H1 (cell line): ENCODE measurements at regions not wholly inside any gene's neighbourhood (a gene's known extent, or its start where the extent isn't known, plus 50 kb on each side); places are given as distances from the start of the nearest gene placed in this dataset.

Source experiments
- CTCF ChIA-PET: fragments of 300-600 bp; sonication (Branson Sonifier 250); formaldehyde crosslinking; loops from one replicate; lab custom pipeline; 2021; ENCODE audit not compliant: partially characterized antibody; lab: Charles Lee
- POLR2A ChIA-PET: fragments of 300-600 bp; sonication (Branson Sonifier 250); formaldehyde crosslinking; loops from one replicate; lab custom pipeline; 2021; ENCODE audit warnings: inconsistent platforms; ENCODE audit not compliant: partially characterized antibody; lab: Charles Lee
- DNase-seq, 2 experiments: peaks; one replicate each; pipeline versions ENCODE4 v3.0.0 to v3.0.0-alpha.2; 2010 to 2022; ENCODE audit warnings: low spot score in 2 of 2, low read depth in 1 of 2, mixed read lengths in 1 of 2
- FAIRE-seq: peaks from 2 replicates; lab custom pipeline; 2011; peaks lifted over from hg19 to GRCh38; lab: Jason Lieb, UNC
- H2AFZ ChIP-seq: 2 replicates; pipeline ENCODE4 v1.8.1; 2012; ENCODE audit warnings: low read length, inconsistent platforms
- H2AK5ac ChIP-seq: 2 replicates; pipeline ENCODE4 v1.6.1; 2013; ENCODE audit warnings: low read depth, low read length
- H2BK120ac ChIP-seq: replicated peaks from 2 replicates; pipeline ENCODE3; 2013; ENCODE audit warnings: low read depth, low read length, inconsistent platforms
- H2BK12ac ChIP-seq: 2 replicates; pipeline ENCODE4 v1.6.1; 2013; ENCODE audit warnings: low read depth, low read length
- H2BK15ac ChIP-seq: 2 replicates; pipeline ENCODE4 v1.6.1; 2013; ENCODE audit warnings: low read length
- H2BK20ac ChIP-seq: 2 replicates; pipeline ENCODE4 v1.6.1; 2013; ENCODE audit warnings: low read length
- H2BK5ac ChIP-seq: 2 replicates; pipeline ENCODE4 v1.6.1; 2013; ENCODE audit warnings: low read depth, low read length
- H3K14ac ChIP-seq: 2 replicates; pipeline ENCODE4 v1.6.1; 2013; ENCODE audit warnings: inconsistent platforms; ENCODE audit not compliant: insufficient read length
- H3K18ac ChIP-seq: 2 replicates; pipeline ENCODE4 v1.6.1; 2013; ENCODE audit warnings: low read length; ENCODE audit errors: extremely low read depth
- H3K23ac ChIP-seq: 2 replicates; pipeline ENCODE4 v1.6.1; 2013; ENCODE audit warnings: inconsistent platforms; ENCODE audit not compliant: insufficient read length
- H3K23me2 ChIP-seq: 2 replicates; pipeline ENCODE4 v1.6.1; 2013; ENCODE audit warnings: low read depth, low read length
- H3K27ac ChIP-seq: 2 replicates; pipeline ENCODE4 v1.6.1; 2011; ENCODE audit warnings: low read depth, low read length, inconsistent platforms
- H3K27me3 ChIP-seq, 4 experiments: replicated peaks in 1 of 4; 1 replicate in 1 of 4; 2 replicates in 3 of 4; pipeline versions ENCODE4 v1.6.1 to v1.8.1; 2011 to 2013; ENCODE audit warnings: low read length in 3 of 4, mild to moderate bottlenecking in 3 of 4, inconsistent platforms in 2 of 4, mixed read lengths in 2 of 4, moderate library complexity in 1 of 4; ENCODE audit not compliant: control insufficient read depth in 3 of 4, insufficient read depth in 3 of 4; ENCODE audit errors: extremely low read depth in 1 of 4
- H3K36me3 ChIP-seq, 4 experiments: 2 replicates each; pipeline versions ENCODE4 v1.6.1 to v1.8.1; 2011 to 2013; ENCODE audit warnings: mild to moderate bottlenecking in 4 of 4, low read length in 3 of 4, moderate library complexity in 2 of 4, control low read depth in 1 of 4, inconsistent platforms in 1 of 4; ENCODE audit not compliant: insufficient read depth in 4 of 4, control insufficient read depth in 2 of 4
- H3K4ac ChIP-seq: replicated peaks from 2 replicates; pipeline ENCODE3; 2013; ENCODE audit warnings: low read length, low read depth, mixed read lengths, inconsistent platforms; ENCODE audit not compliant: insufficient read length
- H3K4me1 ChIP-seq, 4 experiments: replicated peaks in 1 of 4; 1 replicate in 1 of 4; 2 replicates in 3 of 4; pipeline versions ENCODE4 v1.6.1 to v1.8.1; 2011 to 2013; ENCODE audit warnings: low read length in 3 of 4, inconsistent platforms in 2 of 4, mixed read lengths in 1 of 4; ENCODE audit not compliant: insufficient read depth in 4 of 4, control insufficient read depth in 3 of 4
- H3K4me2 ChIP-seq, 2 experiments: 2 replicates each; pipeline versions ENCODE4 v1.6.1 to v1.8.1; 2011 to 2013; ENCODE audit warnings: low read depth in 2 of 2, low read length in 2 of 2, control low read depth in 1 of 2, inconsistent platforms in 1 of 2, mild to moderate bottlenecking in 1 of 2; ENCODE audit not compliant: insufficient read depth in 1 of 2
- H3K4me3 ChIP-seq, 4 experiments: fragments of 200-600, 300-600 bp in 1 of 4; sonication (generic), shearing (Covaris generic), sonication (Bioruptor Twin) in 1 of 4; 2 replicates each; pipeline versions ENCODE4 v1.5.1 to v1.8.1; 2011 to 2016; ENCODE audit warnings: low read length in 4 of 4, low read depth in 3 of 4, control low read depth in 2 of 4, inconsistent platforms in 2 of 4, mild to moderate bottlenecking in 2 of 4, mixed read lengths in 1 of 4, moderate library complexity in 1 of 4; ENCODE audit not compliant: insufficient read depth in 2 of 4; ENCODE audit errors: extremely low read depth in 1 of 4
- H3K56ac ChIP-seq: replicated peaks from 2 replicates; pipeline ENCODE3; 2013; ENCODE audit warnings: low read depth, mild to moderate bottlenecking, mixed read lengths, low read length, inconsistent platforms; ENCODE audit not compliant: insufficient read length
- H3K79me1 ChIP-seq: 2 replicates; pipeline ENCODE4 v1.6.1; 2013; ENCODE audit warnings: low read depth, low read length, control low read depth
- H3K79me2 ChIP-seq, 2 experiments: 2 replicates each; pipeline versions ENCODE4 v1.6.1 to v1.8.1; 2012 to 2013; ENCODE audit warnings: low read length in 2 of 2, mild to moderate bottlenecking in 2 of 2, inconsistent platforms in 1 of 2; ENCODE audit not compliant: insufficient read depth in 2 of 2, control insufficient read depth in 1 of 2
- H3K9ac ChIP-seq, 4 experiments: replicated peaks in 1 of 4; 1 replicate in 1 of 4; 2 replicates in 3 of 4; pipeline versions ENCODE4 v1.6.1 to v1.8.1; 2011 to 2013; ENCODE audit warnings: low read depth in 3 of 4, low read length in 3 of 4, control low read depth in 2 of 4, mild to moderate bottlenecking in 2 of 4, moderate library complexity in 2 of 4, inconsistent platforms in 1 of 4; ENCODE audit errors: extremely low read depth in 1 of 4
- H3K9me3 ChIP-seq, 2 experiments: 2 replicates each; pipeline versions ENCODE4 v1.6.1 to v1.8.1; 2012 to 2013; ENCODE audit warnings: mild to moderate bottlenecking in 2 of 2, moderate library complexity in 2 of 2, control low read depth in 1 of 2, inconsistent platforms in 1 of 2, low read depth in 1 of 2, low read length in 1 of 2, mixed read lengths in 1 of 2; ENCODE audit not compliant: insufficient read depth in 2 of 2
- H4K20me1 ChIP-seq, 2 experiments: replicated peaks in 1 of 2; 2 replicates each; pipeline versions ENCODE3 to v1.8.1; 2011 to 2013; ENCODE audit warnings: inconsistent platforms in 2 of 2, low read length in 2 of 2, mild to moderate bottlenecking in 1 of 2; ENCODE audit not compliant: insufficient read depth in 2 of 2, control insufficient read depth in 1 of 2
- H4K5ac ChIP-seq: 2 replicates; pipeline ENCODE4 v1.6.1; 2013; ENCODE audit warnings: low read length, low read depth, mixed read lengths, inconsistent platforms; ENCODE audit not compliant: insufficient read length
- H4K8ac ChIP-seq: 2 replicates; pipeline ENCODE4 v1.8.0; 2013; ENCODE audit warnings: mild to moderate bottlenecking, moderate library complexity, low read length, inconsistent platforms; ENCODE audit not compliant: insufficient read depth; ENCODE audit errors: extremely low read depth
- H4K91ac ChIP-seq: replicated peaks from 2 replicates; pipeline ENCODE3; 2013; ENCODE audit warnings: low read length, mixed read lengths, inconsistent platforms; ENCODE audit not compliant: insufficient read length
- CHD1 ChIP-seq: IDR thresholded peaks from 2 replicates; pipeline ENCODE4 v1.6.1; 2012; ENCODE audit warnings: low read depth, low read length, improper control_type of control experiment
- FOSL1 ChIP-seq: IDR thresholded peaks from 2 replicates; pipeline ENCODE4 v1.6.1; 2011; ENCODE audit warnings: mild to moderate bottlenecking, low read depth, low read length, moderate library complexity; ENCODE audit not compliant: insufficient read depth
- PHF8 ChIP-seq: fragments of 200-600 bp; sonication (generic); conservative IDR thresholded peaks from 2 replicates; pipeline ENCODE4 v1.7.1; 2012; ENCODE audit warnings: low read depth, mild to moderate bottlenecking, inconsistent platforms, low read length, moderate library complexity
- RAD21 ChIP-seq, 2 experiments: IDR thresholded peaks in 1 of 2; conservative IDR thresholded peaks in 1 of 2; 2 replicates each; pipeline ENCODE4 v1.6.1; 2011; ENCODE audit warnings: low read depth in 2 of 2, low read length in 2 of 2, improper control_type of control experiment in 1 of 2, inconsistent platforms in 1 of 2, mild to moderate bottlenecking in 1 of 2, moderate library complexity in 1 of 2
- RBBP5 ChIP-seq: IDR thresholded peaks from 2 replicates; pipeline ENCODE4 v1.7.1; 2012; ENCODE audit warnings: low read depth, mild to moderate bottlenecking, inconsistent platforms, low read length, moderate library complexity, borderline replicate concordance
- SRF ChIP-seq: IDR thresholded peaks from 2 replicates; pipeline ENCODE4 v1.6.1; 2011; ENCODE audit warnings: mild to moderate bottlenecking, low read depth, low read length, moderate library complexity
- SUZ12 ChIP-seq: fragments of 200-600 bp; sonication (generic); IDR thresholded peaks from 2 replicates; pipeline ENCODE4 v1.6.1; 2012; ENCODE audit warnings: mild to moderate bottlenecking, inconsistent platforms, low read length, moderate library complexity, mixed read lengths
- TAF1 ChIP-seq: IDR thresholded peaks from 2 replicates; pipeline ENCODE4 v1.6.1; 2011; ENCODE audit warnings: mild to moderate bottlenecking, low read depth, low read length
- TCF12 ChIP-seq: IDR thresholded peaks from 2 replicates; pipeline ENCODE4 v1.6.1; 2011; ENCODE audit warnings: low read depth, mild to moderate bottlenecking, low read length
- TEAD4 ChIP-seq: IDR thresholded peaks from 2 replicates; pipeline ENCODE4 v1.6.1; 2012; ENCODE audit warnings: low read depth, low read length, inconsistent platforms, mixed read lengths
- WGBS, 2 experiments: shearing (Covaris generic) in 1 of 2; methylation state at CpG; one replicate each; pipeline versions ENCODE4 v1.1.6 to v1.1.7; 2013 to 2015; ENCODE audit warnings: low lambda C conversion rate in 2 of 2, mixed read lengths in 2 of 2, inconsistent platforms in 1 of 2, low coverage in 1 of 2, missing lambda C conversion rate in 1 of 2; ENCODE audit not compliant: insufficient replicate concordance in 2 of 2, insufficient coverage in 1 of 2, insufficient read length in 1 of 2; ENCODE audit errors: extremely low coverage in 1 of 2, missing lambda C conversion rate in 1 of 2; 5-methylcytosine and 5-hydroxymethylcytosine counted together

DNA sequence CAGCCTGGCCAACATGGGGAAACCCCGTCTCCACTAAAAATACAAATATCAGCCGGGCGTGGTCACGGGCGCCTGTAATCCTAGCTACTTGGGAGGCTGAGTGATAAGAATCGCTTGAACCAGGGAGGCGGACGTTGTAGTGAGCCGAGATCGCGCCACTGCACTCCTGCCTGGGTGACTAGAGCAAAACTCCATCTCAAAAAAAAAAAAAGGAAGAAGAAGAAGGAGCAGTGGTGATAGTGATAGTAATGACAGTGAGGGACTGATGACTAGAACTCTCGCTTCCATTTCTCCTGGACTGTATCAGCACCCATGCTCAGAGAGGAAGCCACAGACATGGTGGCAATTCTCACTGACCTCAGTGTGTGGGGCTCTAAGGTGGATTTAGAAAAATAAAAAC is 52.6 kb upstream of the CLINT1 start:
- POLR2A ChIA-PET, result no interaction called here
- WGBS, 2 experiments, result 93% methylated on average over 12 of the region's 12 CpGs; no CpG with 5 or more reads in 1 of the 2 experiments

More for the DNA sequence above, 52.6 kb upstream of the CLINT1 start:
- peaks cover 0 to 8% (median 7%) of the 10 kb centered on the region in 4 experiments; a peak in 5 of 7 replicates for H3K4me1 ChIP-seq
- FAIRE-seq (no peak), DNase-seq (no peak)
- no peak overlapping the region for H4K5ac ChIP-seq
- no peaks in the 10 kb centered on the region for H3K79me1 ChIP-seq
- H2BK20ac ChIP-seq, result no peak overlapping the region
- H3K27me3 ChIP-seq, result no peaks in the 10 kb centered on the region
- no peak overlapping the region for H2BK15ac ChIP-seq
- H3K4ac ChIP-seq, result no peak overlapping the region
- H2BK120ac ChIP-seq, result no peak overlapping the region
- no peak overlapping the region for H4K91ac ChIP-seq
- H3K14ac ChIP-seq, result no peak overlapping the region
- H3K56ac ChIP-seq, result no peak overlapping the region
- no peak overlapping the region for H2AK5ac ChIP-seq
- H2AFZ ChIP-seq, result no peak overlapping the region
- H3K18ac ChIP-seq, result no peak overlapping the region
- no peaks in the 10 kb centered on the region for H4K20me1 ChIP-seq
- H3K4me3 ChIP-seq, result no peak overlapping the region
- H3K23me2 ChIP-seq, result no peaks in the 10 kb centered on the region
- H3K23ac ChIP-seq, result no peak overlapping the region
- TF ChIP-seq TCF12, result no peak
- no peak for TF ChIP-seq SRF
- no peak for TF ChIP-seq TAF1
- no peak for TF ChIP-seq FOSL1
- TF ChIP-seq TEAD4, result no peak
- no peak for TF ChIP-seq SUZ12
- TF ChIP-seq CHD1, result no peak
- TF ChIP-seq PHF8, result no peak
- no peak for TF ChIP-seq RBBP5
- no peak for TF ChIP-seq RAD21 (IDR thresholded peaks at IDR 0.05 in 1 of 2, conservative IDR thresholded peaks at IDR 0.05 in 1 of 2; ENCODE audit: low read depth in 2 of 2, low read length in 2 of 2)
- no peak overlapping the region for H4K8ac ChIP-seq
- H3K9ac ChIP-seq, result no peak overlapping the region
- no peak overlapping the region for H3K4me2 ChIP-seq
- CTCF ChIA-PET, result interaction anchor here (0.9 to 2.1 kb wide), 2 partner anchors 37 to 104 kb away, joined by 3 to 9 read pairs; no protein-coding TSS in a partner anchor
- no peaks in the 10 kb centered on the region for H3K9me3 ChIP-seq
- no peak overlapping the region for H2BK12ac ChIP-seq
- H2BK5ac ChIP-seq, result no peak overlapping the region
- H3K79me2 ChIP-seq, result no peaks in the 10 kb centered on the region
- H3K27ac ChIP-seq, result no peak overlapping the region
- no peaks in the 10 kb centered on the region for H3K36me3 ChIP-seq
